ENCODE measurements at regions not wholly inside any gene's neighbourhood (a gene's known extent, or its start where the extent isn't known, plus 50 kb on each side); places are given as distances from the start of the nearest gene placed in this dataset.

- TF ChIP-seq CTCF (IDR thresholded peaks at IDR 0.05 in 4 of 5, conservative IDR thresholded peaks at IDR 0.05 in 1 of 5) (no peak), POLR2A (IDR thresholded peaks at IDR 0.05) (no peak)
Observed at GRCh38 chr13:62377838-62378237, 962.2 kb upstream of the PCDH20 start.

All from gastrocnemius medialis (tissue), 4 donors.